ENCODE measurements at regions not wholly inside any gene's neighbourhood (a gene's known extent, or its start where the extent isn't known, plus 50 kb on each side); places are given as distances from the start of the nearest gene placed in this dataset.
"Not testable (repeated sequence)": the region's sequence is repeated elsewhere in the genome, so short reads cannot be mapped to it uniquely, and the experiment has no call there.

- DNase-seq = not testable (repeated sequence)
Measured at GRCh38 chr7:106713452-106713851, 52.5 kb upstream of the CCDC71L start.

- DNase-seq = not testable (repeated sequence)
Measured at GRCh38 chr7:106714590-106715442, 53.9 kb upstream of the CCDC71L start.

GRCh38 chr7:106715730-106716129, 54.8 kb upstream of the CCDC71L start:
- DNase-seq = no peak

- DNase-seq = no peak
Measured at GRCh38 chr7:106717254-106717954, 56.4 kb upstream of the CCDC71L start.

- no peak for DNase-seq
Measured at GRCh38 chr7:106717955-106718871, 57.3 kb upstream of the CCDC71L start.

- DNase-seq = no peak
Measured at GRCh38 chr7:106720641-106721040, 59.7 kb upstream of the CCDC71L start.

- DNase-seq = no peak
Measured at GRCh38 chr7:106721816-106722785, 61.1 kb upstream of the CCDC71L start.

- no peak for DNase-seq
Measured at GRCh38 chr7:106723398-106723797, 62.4 kb upstream of the CCDC71L start.

- no peak for DNase-seq
Measured at GRCh38 chr7:106729720-106730385, 68.9 kb upstream of the CCDC71L start.

GRCh38 chr7:106731187-106731586, 70.2 kb upstream of the CCDC71L start:
- no peak for DNase-seq

- DNase-seq = peak in 1 of 2 experiments; percentile 16
Measured at GRCh38 chr7:106731646-106732444, 70.9 kb upstream of the CCDC71L start.

- DNase-seq = no peak
Measured at GRCh38 chr7:106735637-106736036, 74.7 kb upstream of the CCDC71L start.

- no peak for DNase-seq
Measured at GRCh38 chr7:106736123-106736507, 75.2 kb upstream of the CCDC71L start.

GRCh38 chr7:106736508-106737201, 75.7 kb upstream of the CCDC71L start:
- DNase-seq = peak in 1 of 2 experiments; percentile 12

GRCh38 chr7:106737202-106737562, 76.2 kb upstream of the CCDC71L start:
- DNase-seq = no peak

- DNase-seq = no peak
Measured at GRCh38 chr7:106740806-106741205, 79.8 kb upstream of the CCDC71L start.

- DNase-seq = no peak
Measured at GRCh38 chr7:106744563-106745091, 83.7 kb upstream of the CCDC71L start.

GRCh38 chr7:106747301-106747700, 86.3 kb upstream of the CCDC71L start:
- DNase-seq = not testable (repeated sequence)

- no peak for DNase-seq
Measured at GRCh38 chr7:106747804-106748203, 86.8 kb upstream of the CCDC71L start.

- no peak for DNase-seq
Measured at GRCh38 chr7:106749165-106749564, 88.2 kb upstream of the CCDC71L start.

Measured in NCI-H187 (cell line).